ENCODE measurements at regions not wholly inside any gene's neighbourhood (a gene's known extent, or its start where the extent isn't known, plus 50 kb on each side); places are given as distances from the start of the nearest gene placed in this dataset.
"Not testable (repeated sequence)": the region's sequence is repeated elsewhere in the genome, so short reads cannot be mapped to it uniquely, and the experiment has no call there.

DNA sequence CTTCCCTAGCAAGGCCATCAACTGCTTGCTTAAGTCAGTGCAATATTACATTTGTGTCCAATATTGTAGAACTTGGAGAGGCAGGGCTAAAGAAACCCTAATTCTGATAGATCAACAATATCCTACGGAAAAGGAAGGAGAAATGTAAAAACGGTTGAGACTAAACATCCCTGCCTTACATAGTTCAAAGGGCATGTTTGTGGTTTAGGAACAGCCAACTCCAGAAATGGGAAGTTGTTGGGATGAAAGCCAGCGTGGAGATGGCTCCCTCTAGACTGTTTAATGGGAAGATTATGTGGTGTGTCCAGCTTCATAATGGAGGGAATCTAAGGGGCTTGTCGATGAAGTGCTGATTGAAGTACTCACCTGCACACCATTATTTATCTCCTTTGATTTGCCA, 145.3 kb upstream of the TENT5A start:
- DNase-seq: no peak

DNA sequence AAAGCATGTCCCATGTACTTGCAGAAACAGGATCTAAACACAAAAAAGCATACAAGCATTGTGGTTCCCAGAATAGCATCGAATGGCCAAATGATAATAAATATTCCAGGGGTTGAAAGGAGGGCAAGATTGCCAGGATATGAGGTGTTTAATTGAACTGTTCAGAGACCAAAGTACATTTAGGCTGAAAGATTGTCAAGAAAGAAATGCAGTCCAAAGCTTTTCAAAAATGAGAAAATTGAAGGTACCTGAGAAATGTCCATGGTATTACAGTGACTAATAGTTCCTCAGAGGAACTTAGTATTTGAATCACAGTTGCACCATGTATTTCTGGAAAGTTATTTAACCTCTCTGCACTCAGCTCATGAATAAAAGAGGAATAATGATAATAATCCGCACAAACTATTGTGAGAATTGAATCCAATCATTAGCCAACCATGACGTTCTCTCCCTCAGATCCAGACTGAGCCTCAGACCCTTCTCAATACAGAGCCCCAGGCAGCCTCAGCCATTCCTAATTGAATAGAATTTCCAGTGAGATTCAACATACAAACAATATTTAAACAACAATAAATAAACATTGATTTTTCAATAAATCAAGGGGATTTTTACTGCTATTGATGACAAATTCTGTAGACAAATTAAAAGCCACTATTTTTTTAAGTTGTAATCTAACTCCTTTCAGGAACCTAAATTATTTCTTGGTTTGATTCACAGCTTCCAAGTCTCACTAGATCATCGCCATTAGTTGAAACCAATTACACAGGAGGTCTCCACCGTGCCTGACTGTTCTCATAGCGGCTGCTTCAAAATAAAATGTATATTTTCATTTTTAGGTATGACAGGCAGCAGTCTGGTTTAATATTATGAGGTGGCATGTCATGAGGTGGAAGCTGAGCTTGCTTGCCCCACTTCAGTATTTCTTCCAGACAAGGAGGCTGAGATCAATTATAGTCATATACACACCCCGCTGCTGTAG, 144.3 kb upstream of the TENT5A start:
- no peak for DNase-seq

DNA sequence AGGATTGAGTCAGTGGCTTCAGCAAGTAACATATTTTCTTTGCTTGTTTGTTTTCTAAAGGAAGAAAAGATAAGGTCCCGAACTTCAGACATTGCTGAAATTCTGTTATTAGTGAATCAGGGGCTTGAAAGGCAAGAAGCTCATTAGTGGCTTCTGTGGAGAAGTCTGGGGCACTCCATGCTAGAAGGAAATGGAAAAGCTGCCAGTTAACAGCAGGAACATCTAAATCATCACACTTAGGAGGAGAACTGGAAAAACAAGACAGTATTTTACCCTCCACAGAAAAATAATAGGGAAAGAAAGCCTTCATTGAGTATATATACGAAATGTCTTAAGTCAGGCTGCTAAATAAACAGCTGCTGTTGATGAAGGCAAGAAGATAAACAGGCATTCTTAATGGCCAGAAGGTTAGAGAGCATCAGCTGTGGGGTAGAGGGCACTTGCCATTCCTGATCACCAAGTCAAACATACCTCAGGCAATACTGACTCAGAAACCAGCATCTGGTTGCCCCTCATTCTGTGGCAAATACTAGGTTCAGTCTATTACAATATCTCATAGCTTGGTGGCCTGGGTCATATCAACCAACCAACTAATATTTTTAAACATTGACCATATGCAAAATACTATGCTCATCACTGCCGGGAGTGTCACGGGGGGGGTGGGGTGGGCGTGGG, 143.2 kb upstream of the TENT5A start:
- no peak for DNase-seq

DNA sequence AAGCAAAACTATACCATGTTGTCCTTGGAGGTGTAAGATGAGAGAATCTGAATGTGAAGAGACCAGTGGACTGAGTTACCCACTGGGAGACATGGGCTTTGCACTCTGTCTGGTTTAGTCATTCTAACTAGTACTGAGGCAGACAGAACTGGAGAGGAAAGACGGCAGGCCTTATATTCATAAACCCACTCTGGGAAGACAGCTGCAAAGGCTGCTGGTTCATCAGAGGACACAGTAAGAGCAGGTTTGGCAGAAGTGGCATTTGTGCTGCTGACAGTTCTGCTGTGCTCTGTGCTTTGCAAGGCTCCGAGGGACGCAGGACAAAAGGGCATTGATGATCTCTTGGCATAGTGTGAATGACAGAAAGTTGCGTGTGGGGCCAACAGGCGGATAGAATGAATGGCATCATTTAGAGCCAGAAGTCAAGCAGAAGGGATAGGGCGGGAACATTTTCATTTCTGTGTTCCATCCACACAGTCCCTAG, 142.3 kb upstream of the TENT5A start:
- no peak for DNase-seq

DNA sequence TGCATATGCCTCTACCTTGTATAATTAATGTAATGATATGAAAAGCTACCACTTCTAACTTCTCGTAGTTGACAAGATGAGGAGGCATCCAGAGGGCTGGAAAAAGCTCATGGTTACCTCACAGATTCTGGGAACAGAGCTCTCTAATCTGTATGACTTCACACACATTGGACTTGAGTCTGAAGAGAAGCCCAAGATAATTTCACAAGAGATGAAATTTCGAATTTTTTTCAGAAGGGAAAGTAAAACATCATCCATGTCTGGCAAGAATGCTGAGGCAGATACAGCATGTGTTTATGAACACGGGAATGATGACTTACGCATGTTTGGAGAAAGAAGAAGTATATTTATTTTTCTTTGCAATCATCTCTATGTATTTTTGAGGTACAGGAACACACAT, 141.8 kb upstream of the TENT5A start:
- no peak for DNase-seq

DNA sequence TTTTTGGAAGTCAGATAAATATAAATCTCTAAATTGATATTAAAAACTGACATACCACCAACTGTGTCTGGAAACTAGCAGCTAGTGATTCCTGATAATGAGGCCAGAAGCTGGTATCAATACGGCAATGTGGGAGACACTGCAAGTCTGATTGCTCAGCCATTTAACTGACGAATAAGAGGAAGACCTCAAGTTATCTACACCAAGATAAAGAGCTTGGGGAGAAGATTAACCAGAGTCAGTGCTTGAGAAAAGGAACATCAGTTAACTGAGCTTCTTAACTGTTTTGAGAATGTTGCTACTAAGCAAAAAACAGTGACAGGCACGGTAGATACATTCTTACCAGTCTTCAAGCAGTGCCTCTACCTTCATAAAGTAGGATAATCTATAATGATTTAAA, 140.4 kb upstream of the TENT5A start:
- DNase-seq: no peak

DNA sequence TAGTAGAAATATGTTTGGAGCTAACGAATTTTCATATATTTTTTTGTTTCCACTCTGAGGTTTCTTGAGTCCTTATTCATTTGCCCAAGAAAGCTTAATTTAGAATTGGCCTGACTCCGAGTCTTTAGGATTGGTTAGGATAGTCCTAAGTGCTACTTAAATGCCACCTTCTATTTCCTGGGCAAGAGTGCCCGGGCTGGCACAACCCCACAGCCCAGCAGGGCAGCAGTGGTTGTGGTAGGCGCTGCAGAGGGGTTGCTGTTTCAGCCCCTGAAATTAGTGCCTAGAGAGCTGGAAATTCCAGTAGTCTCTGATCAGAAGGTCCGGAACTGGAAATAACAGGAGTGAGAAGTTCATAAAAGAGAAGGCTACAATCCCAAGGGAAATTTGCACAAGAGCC, 139.4 kb upstream of the TENT5A start:
- DNase-seq: no peak

DNA sequence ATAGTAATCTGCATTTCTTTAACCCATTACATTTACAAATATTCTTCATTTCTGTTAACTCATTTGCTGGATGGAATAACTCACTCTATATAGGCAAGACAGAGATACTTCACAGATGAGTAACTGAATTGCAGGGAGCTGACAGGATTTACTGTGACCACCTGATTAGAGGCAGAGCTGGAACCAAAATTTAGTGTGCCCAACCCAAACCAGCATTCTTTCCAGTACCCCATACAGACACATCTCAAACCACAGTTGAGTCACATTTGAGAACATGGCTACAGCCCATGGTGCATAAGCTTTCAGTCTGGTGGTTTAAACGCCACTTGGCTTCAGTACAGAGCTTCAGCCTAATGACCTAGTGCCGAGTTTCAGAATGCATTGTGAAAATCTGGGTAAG, 138.4 kb upstream of the TENT5A start:
- DNase-seq: no peak

DNA sequence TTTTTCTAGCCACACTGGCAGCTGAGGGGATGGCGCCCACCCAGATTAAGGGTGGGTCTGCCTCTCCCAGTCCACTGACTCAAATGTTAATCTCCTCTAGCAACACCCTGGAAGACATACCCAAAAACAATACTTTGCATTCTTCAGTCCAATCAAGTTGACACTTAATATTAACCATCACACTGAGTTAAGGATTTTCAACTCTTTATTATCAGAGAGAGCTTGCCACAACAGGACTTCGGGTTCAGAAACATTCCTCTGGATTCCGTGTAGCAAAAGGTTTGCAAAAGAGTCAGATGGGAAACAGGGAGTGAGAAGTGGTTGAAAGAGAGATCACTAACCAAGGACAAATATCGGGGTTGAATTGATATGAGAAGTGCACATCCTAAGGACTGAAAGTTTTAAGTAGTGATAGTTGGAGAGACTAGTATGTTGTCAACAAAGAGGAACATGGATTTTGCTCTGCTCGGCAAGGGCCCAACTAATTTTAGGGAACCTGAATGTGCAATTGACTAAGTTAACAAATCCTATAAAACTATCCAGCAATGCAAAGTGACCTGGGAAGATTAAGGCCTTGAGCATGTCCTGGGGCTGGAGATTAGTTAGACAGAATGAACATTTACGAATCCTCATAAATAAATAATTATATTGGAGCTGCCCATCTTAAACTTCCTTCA, 137.0 kb upstream of the TENT5A start:
- DNase-seq: no peak

DNA sequence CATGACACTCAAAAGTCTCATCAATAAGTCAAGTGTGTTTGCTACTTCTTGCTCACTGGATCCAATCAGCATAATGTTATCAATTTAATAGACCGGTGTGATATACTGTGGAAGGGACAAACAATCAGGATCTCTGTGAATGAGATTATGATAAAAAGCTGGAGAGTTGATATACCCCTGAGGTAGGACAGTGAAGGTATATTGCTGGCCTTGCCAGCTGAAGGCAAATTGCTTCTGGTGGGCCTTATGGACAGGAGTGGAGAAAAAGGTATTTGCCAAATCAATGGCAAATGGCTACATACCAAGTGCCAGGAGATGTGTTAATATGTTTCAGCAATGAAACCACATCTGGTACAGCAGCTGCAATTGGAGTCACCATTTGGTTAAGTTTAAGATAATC, 134.4 kb upstream of the TENT5A start:
- not testable (repeated sequence) for DNase-seq

DNA sequence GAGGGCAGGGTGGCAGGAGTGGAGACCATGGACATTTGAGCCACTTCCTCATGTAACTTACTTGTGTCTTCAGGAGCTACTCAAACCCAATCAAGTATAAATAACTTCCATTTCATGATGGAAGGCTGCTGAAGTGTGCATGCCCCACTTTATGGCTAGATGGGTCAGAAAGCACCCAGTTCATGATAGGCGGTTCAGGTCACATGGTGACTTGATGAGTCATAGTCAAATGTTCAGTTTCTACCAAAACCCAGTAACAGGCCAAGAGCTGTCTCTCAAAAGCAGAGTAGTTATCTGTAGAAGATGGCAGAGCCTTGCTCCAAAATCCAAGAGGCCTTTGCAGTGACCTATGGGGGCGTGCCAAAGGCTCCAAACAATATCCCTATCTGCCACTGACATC, 133.7 kb upstream of the TENT5A start:
- DNase-seq: no peak

DNA sequence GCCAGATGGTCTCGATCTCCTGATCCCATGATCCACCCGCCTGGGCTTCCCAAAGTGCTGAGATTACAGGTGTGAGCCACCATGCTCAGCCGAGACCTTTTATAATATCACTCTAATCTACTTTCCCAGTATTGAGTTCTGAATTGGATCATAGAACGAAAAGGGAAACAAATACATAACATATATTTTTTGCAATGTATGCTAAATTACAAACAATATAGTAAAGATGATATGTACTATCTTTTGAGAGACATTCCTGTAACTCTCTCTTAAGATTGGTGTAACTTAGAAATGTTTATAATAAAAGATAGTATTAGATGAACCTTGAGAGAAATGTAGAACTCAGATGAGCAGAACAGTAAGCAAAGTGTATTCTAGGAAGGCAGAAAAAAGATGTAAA, 129.2 kb upstream of the TENT5A start:
- no peak for DNase-seq

DNA sequence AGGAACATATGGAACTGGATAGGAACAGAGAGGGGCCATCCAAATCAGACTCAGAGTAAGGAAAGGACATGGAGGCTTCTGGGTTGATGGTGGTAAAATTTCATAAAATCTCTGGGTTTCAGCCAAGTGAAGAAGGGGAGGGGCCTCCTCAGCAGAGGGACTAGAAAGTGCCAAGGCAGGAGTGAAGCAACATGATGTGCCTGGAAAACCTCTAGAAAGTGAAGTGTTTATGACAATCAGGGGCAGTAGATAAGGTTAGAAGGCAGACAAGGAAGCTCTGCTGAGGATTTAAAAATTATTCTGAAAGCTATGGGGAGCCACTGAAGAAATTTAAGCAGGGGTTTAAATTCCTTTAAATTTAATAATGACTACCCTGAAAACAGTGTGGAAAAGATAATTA, 126.0 kb upstream of the TENT5A start:
- no peak for DNase-seq

DNA sequence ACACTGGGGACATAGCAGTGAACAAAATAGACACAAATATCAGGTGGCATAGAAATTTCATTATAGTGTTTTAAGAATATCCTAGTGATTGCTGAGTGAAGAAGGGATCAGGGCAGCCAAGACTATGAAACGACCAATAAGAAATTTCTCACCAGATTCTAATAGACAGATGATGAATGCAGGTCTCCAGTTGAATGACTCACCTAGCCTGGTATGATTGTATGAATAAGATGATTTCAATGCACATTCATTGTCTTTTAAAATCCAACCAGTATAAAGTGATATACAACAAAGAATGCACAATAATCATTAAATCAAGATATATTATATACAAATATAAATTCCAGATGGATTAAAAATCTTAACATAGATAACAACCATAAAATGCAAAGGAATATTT, 124.5 kb upstream of the TENT5A start:
- DNase-seq: no peak

DNA sequence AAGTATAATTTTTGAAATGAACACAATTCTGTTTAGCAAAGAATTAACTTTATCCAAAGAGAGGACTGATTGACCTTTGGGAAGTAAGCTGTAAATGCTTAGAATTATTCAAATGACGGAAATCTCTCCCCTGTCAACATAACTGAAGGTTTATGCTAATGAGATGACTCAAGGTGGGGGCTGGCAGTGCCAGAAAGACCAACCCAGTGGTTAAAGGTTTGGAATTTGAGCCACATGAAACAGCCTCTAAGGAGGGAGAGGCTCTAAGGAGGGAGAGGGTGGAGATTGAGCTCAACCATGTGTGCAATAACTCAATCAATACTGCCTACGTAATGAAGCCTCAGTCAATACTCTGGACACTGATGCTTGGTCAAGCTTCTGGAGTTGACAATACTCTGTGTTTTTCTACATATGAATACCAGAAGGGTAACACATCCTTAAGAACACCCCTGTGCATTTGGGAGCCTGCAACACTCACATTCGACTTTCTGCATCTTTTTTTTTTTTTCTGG, 123.4 kb upstream of the TENT5A start:
- no peak for DNase-seq

DNA sequence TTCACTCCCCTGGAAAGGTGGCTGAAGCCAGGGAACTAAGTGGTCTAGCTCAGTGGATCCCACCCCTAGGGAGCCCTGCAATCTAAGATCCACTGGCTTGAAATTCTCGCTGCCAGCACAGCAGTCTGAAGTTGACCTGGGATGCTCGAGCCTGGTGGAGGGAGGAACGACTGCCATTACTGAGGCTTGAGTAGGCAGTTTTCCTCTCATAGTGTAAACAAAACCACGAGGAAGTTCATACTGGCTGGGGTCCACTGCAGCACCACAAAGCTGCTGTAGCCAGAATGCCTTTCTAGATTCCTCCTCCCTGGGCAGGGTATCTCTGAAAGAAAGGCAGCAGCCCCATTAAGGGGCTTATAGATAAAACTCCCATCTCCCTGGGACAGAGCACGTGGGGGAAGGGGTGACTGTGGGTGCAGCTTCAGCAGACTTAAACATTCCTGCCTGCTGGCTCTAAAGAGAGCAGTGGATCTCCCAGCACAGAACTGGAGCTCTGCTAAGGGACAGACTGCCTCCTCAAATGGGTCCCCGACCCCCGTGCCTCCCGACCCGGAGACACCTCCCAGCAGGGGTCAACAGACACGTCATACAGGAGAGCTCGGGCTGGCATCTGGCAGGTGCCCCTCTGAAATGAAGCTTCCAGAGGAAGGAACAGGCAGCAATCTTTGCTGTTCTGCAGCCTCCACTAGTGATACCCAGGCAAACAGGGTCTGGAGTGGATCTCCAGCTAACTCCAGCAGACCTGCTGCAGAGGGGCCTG, 117.4 kb upstream of the TENT5A start:
- not testable (repeated sequence) for DNase-seq

DNA sequence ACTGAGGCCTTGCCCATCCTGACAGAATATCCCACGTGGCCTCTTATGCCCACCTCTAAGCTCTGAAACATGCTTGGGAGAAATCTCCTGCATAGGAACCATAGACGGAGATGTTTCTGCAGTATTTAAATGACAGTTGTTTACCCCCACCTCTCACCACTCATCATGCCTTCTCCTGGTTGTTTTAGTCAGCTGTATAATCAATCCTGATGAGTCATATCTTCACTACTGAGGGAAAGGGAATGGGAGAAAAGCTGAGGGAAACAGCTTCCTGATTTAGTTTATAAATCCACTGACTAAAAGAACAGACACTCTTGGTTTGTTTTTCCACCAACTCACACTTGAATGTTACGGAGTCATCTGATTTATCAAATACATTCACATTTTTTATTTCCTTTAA, 113.2 kb upstream of the TENT5A start:
- no peak for DNase-seq

DNA sequence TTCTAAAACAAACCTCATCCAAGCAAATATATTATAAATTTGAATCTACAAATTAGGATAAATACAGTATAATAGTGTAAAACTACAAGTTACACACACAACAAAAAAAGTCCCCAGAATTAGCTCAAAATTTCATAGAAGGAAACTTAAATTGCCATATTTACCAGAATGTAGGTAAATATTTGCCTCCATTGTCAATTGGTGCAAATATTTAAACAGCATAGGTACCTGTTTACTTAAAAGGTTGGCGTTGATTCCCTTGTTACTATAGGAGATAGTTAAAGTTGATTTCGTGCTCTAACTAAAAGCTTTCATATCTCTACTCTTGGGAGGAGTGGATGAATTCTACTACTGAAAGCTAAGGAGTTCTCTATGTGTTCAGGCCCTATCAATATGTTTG, 111.6 kb upstream of the TENT5A start:
- DNase-seq: no peak

DNA sequence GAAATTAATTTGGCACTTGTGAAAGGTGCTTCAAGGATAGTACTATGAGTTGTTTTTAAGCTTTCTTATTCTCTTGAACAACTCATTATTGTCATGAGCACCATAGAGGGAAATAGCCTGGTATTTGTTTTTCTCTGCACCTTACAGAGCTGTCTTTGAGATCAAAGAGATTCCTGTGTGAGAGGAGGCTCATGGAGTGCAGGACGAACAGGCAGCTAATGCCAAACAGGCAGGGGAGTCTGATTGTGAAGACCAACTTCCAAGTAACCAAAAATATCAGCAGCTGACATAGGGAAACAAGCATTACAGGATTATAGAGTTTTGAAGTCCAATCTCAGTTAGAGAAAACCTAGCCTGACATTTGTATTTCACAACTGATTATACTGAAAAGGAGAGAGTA, 110.6 kb upstream of the TENT5A start:
- no peak for DNase-seq

DNA sequence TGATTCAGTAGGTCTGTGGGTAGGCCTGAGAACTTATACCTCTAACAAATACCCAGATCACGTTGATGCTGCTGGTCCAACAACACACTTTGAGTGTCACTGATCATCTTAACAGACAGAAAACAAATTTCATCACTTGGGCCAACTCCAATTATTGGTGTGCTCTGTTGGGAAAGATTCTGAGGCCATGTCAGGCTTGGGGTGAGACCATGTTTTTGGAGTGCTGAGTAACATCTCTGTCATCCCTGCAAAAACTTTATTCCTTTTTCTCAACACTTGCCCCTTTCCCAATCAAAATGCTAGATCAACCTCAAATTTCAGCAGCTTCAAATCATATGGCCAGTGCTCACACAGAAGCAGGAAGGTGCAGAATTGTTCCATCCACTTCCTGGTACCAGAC, 108.8 kb upstream of the TENT5A start:
- DNase-seq: no peak

DNA sequence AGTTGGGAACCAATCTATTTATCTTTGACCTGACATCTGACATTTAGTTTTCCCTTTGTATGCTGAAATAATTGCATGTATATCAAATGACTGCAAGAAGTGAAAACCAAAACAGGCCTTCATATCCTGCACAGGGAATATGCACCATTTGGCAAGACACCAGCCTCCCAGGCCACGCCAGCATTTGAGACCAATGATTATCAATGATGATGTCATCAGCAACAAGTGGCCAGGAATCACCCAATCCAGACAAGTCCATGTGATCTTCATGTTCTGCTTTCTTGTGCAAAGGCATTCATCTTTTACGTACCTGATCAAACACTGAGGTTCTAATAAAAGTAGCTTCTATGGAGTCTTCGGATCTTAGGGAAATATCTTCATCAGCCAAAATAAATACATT, 107.4 kb upstream of the TENT5A start:
- no peak for DNase-seq

DNA sequence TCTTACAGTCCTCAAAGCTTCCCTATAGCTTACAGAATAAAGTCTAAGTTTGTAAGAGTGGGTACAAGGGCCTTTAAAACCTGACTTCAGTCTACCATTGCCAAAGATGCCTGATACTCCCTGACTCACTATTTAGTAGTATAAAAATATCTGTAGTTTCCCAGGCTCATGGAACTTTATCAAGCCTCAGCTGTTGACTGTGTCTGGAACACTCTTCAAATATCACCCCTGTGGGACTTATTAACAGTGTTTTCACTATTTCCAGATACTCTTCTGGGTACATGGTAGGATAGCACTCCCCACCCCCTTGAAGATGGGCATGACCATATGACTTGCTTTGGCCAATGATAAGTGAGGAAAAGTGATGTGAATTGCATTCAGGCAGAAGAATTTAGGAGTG, 105.3 kb upstream of the TENT5A start:
- no peak for DNase-seq

DNA sequence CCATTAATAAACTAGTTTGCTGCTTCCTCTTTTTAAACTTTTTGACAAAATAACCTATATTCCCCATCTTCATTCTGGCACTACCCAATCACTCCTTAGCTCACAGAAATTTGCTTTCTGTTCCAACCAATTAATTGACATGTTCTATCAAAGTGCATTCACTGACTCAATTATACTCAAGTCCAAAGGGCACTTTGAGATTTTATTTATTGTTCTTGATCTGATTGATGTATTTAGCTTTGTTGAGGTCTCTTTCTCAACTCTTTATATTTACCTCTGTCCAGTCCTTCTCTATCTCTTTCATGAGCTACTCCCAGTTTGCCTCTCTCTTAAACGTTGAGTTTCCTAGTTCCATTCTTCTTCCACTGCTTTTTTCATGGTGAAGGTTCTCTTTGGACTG, 104.4 kb upstream of the TENT5A start:
- no peak for DNase-seq
